ENCODE measurements at regions not wholly inside any gene's neighbourhood (a gene's known extent, or its start where the extent isn't known, plus 50 kb on each side); places are given as distances from the start of the nearest gene placed in this dataset.

GRCh38 chr9:32854271-32854670 is 70.9 kb downstream of the TMEM215 start:
- no peak for TF ChIP-seq POLR2A (IDR thresholded peaks at IDR 0.05)
- no peak for TF ChIP-seq CTCF (IDR thresholded peaks at IDR 0.05 in 8 of 11, conservative IDR thresholded peaks at IDR 0.05 in 3 of 11)

All from spleen (tissue), 7 donors.